AG09319 (cell line): ENCODE measurements at regions not wholly inside any gene's neighbourhood (a gene's known extent, or its start where the extent isn't known, plus 50 kb on each side); places are given as distances from the start of the nearest gene placed in this dataset.

Experiments used
- DNase-seq: peaks from one replicate; pipeline ENCODE4 v3.0.0-alpha.2; 2010; ENCODE audit warnings: low read depth; ENCODE audit errors: extremely low read depth
- TF ChIP-seq, protein P1 (sequence below): IDR thresholded peaks from 2 replicates; pipeline ENCODE4 v1.5.1; 2011; ENCODE audit warnings: low read depth, mild to moderate bottlenecking, inconsistent platforms, low read length, moderate library complexity

DNA sequence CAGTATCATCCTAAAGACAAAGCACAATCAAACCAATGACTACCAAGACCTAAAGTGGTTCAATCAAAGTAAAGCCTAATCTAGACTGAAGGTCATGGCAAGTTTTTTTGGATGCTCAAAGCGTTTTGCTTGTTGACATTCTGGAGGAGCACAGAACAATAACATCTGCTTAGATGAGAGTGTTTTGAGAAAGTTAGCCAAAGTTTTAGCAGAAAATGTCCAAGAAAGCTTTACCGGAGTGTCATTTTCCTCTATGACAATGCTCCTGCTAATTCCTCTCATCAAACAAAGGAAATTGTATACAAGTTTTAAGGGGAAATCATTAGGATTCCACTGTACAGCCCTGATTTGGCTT, 256.9 kb upstream of the FAT3 start:
- TF ChIP-seq, protein P1, sequence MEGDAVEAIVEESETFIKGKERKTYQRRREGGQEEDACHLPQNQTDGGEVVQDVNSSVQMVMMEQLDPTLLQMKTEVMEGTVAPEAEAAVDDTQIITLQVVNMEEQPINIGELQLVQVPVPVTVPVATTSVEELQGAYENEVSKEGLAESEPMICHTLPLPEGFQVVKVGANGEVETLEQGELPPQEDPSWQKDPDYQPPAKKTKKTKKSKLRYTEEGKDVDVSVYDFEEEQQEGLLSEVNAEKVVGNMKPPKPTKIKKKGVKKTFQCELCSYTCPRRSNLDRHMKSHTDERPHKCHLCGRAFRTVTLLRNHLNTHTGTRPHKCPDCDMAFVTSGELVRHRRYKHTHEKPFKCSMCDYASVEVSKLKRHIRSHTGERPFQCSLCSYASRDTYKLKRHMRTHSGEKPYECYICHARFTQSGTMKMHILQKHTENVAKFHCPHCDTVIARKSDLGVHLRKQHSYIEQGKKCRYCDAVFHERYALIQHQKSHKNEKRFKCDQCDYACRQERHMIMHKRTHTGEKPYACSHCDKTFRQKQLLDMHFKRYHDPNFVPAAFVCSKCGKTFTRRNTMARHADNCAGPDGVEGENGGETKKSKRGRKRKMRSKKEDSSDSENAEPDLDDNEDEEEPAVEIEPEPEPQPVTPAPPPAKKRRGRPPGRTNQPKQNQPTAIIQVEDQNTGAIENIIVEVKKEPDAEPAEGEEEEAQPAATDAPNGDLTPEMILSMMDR: no peak
- DNase-seq: no peak

DNA sequence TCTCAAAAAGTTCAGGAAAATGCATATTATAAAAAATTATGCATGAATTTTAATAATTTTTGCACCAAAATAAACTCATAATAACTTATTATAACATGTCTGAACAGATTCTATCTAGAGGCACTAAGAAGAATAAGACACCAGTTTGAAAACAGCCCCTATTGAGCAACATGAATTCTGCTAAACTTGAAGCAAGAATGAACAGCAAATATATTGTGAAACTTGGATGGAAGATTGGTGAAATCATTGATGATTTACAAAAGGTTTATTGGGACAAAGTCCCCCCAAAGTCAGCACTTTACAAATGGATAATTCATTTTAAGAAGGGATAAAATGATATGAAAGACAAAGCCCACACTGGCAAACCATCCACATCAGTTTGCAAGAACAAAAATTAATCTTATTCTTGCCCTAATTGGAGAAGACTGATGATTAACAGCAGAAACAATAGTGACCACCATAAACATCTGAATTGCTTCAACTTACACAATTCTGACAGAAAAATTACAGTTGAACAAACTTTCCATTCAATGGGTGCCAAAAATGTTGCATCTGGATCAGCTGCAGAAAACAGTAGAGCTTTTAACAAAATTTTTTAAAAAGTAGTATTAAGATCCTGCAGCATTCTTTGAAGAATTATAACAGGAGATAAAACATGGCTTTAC, 257.5 kb upstream of the FAT3 start:
- no peak for DNase-seq
- TF ChIP-seq, protein P1: no peak

DNA sequence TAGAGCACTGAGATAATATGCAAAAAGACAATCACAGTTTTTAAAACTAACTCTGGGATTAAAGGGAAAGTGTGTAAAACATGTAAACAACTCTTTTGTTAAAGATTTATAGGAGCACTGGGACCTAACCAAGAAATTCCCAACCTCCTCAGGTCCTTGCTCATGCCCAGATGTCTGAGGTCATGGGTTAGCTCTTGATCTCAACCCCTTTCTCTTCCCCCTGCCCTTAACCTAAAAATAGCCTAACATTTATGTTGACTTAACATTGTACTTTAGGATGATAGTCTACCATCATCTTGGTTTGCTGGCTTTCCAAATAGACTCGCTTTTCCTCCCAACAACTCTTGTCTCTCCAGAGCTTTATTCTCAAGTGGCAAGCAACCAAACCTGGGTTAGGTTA, 258.2 kb upstream of the FAT3 start:
- DNase-seq: no peak
- TF ChIP-seq, protein P1: no peak

DNA sequence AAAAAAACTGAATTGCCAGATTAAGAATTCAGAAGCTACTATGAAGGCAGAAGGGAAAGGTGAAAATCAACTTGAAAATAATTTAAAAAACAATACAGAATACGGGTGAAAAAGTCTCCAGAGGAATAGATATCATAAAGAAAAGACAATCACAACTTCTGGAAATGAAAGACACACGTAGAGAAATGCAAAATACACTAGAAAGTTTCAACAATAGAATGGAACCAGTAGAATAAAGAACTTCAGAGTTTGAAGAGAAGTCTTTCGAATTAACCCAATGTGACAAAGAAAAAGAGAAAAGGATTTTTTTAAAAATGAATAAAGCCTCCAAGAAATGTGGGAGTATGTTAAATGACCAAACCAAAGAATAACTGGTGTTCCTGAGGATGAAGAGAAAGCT, 263.8 kb upstream of the FAT3 start:
- no peak for DNase-seq
- TF ChIP-seq, protein P1: no peak

DNA sequence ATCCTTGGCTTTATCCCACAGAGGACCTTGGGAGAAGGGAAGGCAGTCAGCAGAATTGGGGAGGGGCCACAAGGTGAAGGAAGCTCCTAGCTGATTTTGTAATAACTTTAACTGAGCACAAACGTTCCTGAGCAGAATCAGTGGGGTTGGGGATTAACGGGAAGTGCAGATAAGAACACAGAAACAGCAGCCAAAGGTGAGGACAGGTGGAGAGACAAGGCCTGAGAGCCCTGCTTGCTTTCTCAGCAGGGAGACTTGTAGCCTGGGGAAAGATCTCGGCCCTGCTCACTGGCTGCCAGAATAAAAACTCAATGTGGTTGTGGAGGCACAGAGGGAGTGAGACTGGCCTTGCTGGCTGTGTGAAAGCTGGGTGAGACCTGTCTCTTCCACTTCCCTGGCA, 265.2 kb upstream of the FAT3 start:
- TF ChIP-seq, protein P1: no peak
- no peak for DNase-seq

DNA sequence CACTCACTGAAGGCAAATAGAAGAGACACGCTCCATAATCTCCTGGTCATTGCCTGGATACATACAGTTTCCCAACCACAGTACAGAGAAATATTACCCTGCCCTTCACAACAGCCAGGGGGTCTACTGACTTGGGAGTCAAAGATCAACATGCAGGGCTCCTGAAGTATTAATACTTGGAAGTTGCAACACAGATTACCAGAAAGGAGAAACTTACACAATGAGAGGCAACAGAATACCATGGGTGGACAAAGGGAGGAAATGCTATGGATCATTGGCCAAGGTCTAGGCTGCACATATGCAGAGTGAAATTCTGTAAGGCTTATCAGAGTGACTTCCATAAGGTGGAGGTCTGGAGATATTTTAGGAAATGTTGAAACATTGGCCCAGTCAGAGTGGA, 267.9 kb upstream of the FAT3 start:
- TF ChIP-seq, protein P1: no peak
- DNase-seq: no peak

DNA sequence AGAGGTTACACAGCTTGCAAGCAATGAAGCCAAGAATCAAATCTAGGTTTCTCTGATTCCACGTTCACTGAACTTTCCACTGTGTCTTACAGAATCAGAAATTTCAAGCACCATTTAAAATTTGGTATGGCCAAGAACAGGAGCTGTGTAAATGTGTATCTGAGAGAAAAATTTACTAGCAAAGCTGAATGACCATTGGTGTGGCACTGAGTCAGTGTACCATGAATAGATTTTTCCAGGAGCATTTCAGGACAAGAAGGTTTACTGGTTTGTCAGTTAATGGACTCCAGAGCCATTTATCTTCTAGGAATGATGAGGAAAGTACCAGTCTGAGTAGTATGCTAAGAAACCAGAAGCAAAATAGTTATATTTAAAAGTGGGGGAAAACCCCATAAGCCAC, 269.4 kb upstream of the FAT3 start:
- DNase-seq: no peak
- TF ChIP-seq, protein P1: no peak
